SK-N-MC (cell line): ENCODE measurements at regions not wholly inside any gene's neighbourhood (a gene's known extent, or its start where the extent isn't known, plus 50 kb on each side); places are given as distances from the start of the nearest gene placed in this dataset.

Experiments
- EZH2 ChIP-seq: fragments of 200-600 bp; sonication (generic); IDR thresholded peaks from one replicate; pipeline ENCODE4 v1.6.1; 2017; ENCODE audit warnings: antibody characterized with exemption
- FOXP2 ChIP-seq: optimal IDR thresholded peaks from 2 replicates; pipeline ENCODE3; 2011; ENCODE audit warnings: mild to moderate bottlenecking, moderate library complexity; ENCODE audit not compliant: insufficient read depth; ENCODE audit errors: extremely low read length, control extremely low read depth
- POLR2AphosphoS5 ChIP-seq: IDR thresholded peaks from 2 replicates; pipeline ENCODE4 v1.6.1; 2012; ENCODE audit warnings: mild to moderate bottlenecking, low read depth, low read length, borderline replicate concordance

DNA sequence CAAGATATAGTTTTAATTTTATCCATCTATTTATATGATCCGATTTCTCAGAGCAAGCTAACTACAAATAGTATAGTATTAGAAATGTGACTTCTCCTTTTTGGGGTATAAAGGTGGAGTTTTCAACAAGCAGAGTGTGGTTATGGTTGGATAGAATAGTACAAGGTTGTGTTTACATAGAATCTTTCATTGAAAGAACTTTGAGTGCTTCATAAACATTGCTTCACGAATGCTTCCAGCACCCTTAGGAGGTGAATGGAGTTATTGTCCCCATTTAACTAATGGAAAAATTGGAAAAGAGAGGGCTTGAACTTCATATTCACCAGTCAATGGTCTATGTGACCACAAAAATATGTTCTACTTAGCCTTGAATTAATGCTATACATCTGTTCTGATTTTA is 134.1 kb upstream of the CITED2 start:
- TF ChIP-seq POLR2AphosphoS5, result no peak
- no peak for TF ChIP-seq EZH2
- no peak for TF ChIP-seq FOXP2
